Endothelial cell of umbilical vein (primary cell): ENCODE measurements at regions not wholly inside any gene's neighbourhood (a gene's known extent, or its start where the extent isn't known, plus 50 kb on each side); places are given as distances from the start of the nearest gene placed in this dataset.

ENCODE experiments used
- BruUV-seq: library from RNA; stranded (reverse); fragments of 400-500 nt; replicated peaks from 2 replicates; lab custom pipeline; 2021; lab: Mats Ljungman, UMichigan
- CTCF ChIA-PET: fragments of 300-600, 350-600 bp; sonication (Branson Sonifier 250); formaldehyde crosslinking; loops from one replicate; lab custom pipeline; 2021; ENCODE audit warnings: antibody characterized with exemption, inconsistent platforms; lab: Charles Lee
- POLR2A ChIA-PET: fragments of 300-600, 350-600 bp; sonication (Branson Sonifier 250); formaldehyde crosslinking; loops from one replicate; lab custom pipeline; 2021; ENCODE audit warnings: antibody characterized with exemption, inconsistent platforms; lab: Charles Lee
- DNase-seq: peaks from one replicate; pipeline ENCODE4 v3.0.0-alpha.2; 2011; ENCODE audit warnings: low read depth, low spot score
- FAIRE-seq: peaks from 2 replicates; lab custom pipeline; 2011; peaks lifted over from hg19 to GRCh38; lab: Jason Lieb, UNC
- H2AFZ ChIP-seq: 2 replicates; pipeline ENCODE4 v1.6.0; 2012; ENCODE audit warnings: low read depth, low read length, control low read depth, inconsistent platforms
- H3K27ac ChIP-seq: 2 replicates; pipeline ENCODE4 v1.5.1; 2011; ENCODE audit warnings: low read depth, mild to moderate bottlenecking, control low read depth, low read length, moderate library complexity; ENCODE audit not compliant: insufficient read depth
- H3K27me3 ChIP-seq, 2 experiments: 2 replicates each; pipeline versions ENCODE4 v1.6.0 to v1.6.1; 2011; ENCODE audit warnings: low read length in 2 of 2, mixed read lengths in 1 of 2; ENCODE audit not compliant: control insufficient read depth in 2 of 2, insufficient read depth in 2 of 2
- H3K36me3 ChIP-seq, 2 experiments: 2 replicates in 1 of 2; 3 replicates in 1 of 2; pipeline ENCODE4 v1.5.1; 2011; ENCODE audit warnings: low read length in 2 of 2, mild to moderate bottlenecking in 1 of 2, moderate library complexity in 1 of 2; ENCODE audit not compliant: control insufficient read depth in 2 of 2, insufficient read depth in 2 of 2; ENCODE audit errors: extremely low read depth in 1 of 2
- H3K4me1 ChIP-seq: 3 replicates; pipeline ENCODE4 v1.5.1; 2011; ENCODE audit warnings: mild to moderate bottlenecking, low read length; ENCODE audit not compliant: control insufficient read depth, insufficient read depth; ENCODE audit errors: extremely low read depth
- H3K4me2 ChIP-seq: 2 replicates; pipeline ENCODE4 v1.6.1; 2011; ENCODE audit warnings: low read length, control low read depth, mixed read lengths; ENCODE audit not compliant: insufficient read depth
- H3K4me3 ChIP-seq, 3 experiments: fragments of 200-600 bp in 1 of 3; sonication (generic), shearing (Covaris generic) in 1 of 3; replicated peaks in 1 of 3; 2 replicates each; pipeline ENCODE4 v1.5.1; 2011 to 2016; ENCODE audit warnings: control low read depth in 3 of 3, low read length in 3 of 3, mild to moderate bottlenecking in 2 of 3, inconsistent platforms in 1 of 3, low read depth in 1 of 3, moderate library complexity in 1 of 3; ENCODE audit not compliant: insufficient read depth in 1 of 3
- H3K79me2 ChIP-seq: 2 replicates; pipeline ENCODE4 v1.6.0; 2012; ENCODE audit warnings: low read length, inconsistent platforms; ENCODE audit not compliant: control insufficient read depth, insufficient read depth
- H3K9ac ChIP-seq: replicated peaks from 2 replicates; pipeline ENCODE3; 2011; ENCODE audit warnings: low read length, control low read depth; ENCODE audit not compliant: insufficient read depth; ENCODE audit errors: extremely low read depth
- H3K9me1 ChIP-seq: replicated peaks from 3 replicates; pipeline ENCODE4 v1.6.0; 2011; ENCODE audit warnings: mild to moderate bottlenecking, low read length; ENCODE audit not compliant: control insufficient read depth, insufficient read depth; ENCODE audit errors: extremely low read depth
- H3K9me3 ChIP-seq: replicated peaks from 2 replicates; pipeline ENCODE4 v1.5.1; 2012; ENCODE audit warnings: low read length, inconsistent platforms; ENCODE audit not compliant: control insufficient read depth, insufficient read depth
- H4K20me1 ChIP-seq: replicated peaks from 2 replicates; pipeline ENCODE3; 2011; ENCODE audit warnings: mild to moderate bottlenecking, low read length; ENCODE audit not compliant: control insufficient read depth, insufficient read depth; ENCODE audit errors: extremely low read depth
- CTCF ChIP-seq, 2 donors: IDR thresholded peaks; 1 replicate in 1 of 2; 2 replicates in 1 of 2; pipeline ENCODE4 v1.5.1; 2011; ENCODE audit warnings: low read length in 2 of 2, mild to moderate bottlenecking in 2 of 2, moderate library complexity in 2 of 2, control low read depth in 1 of 2, inconsistent platforms in 1 of 2, low read depth in 1 of 2; ENCODE audit not compliant: insufficient read depth in 1 of 2; ENCODE audit errors: extremely low read depth in 1 of 2
- EZH2 ChIP-seq: IDR thresholded peaks from 2 replicates; pipeline ENCODE4 v1.6.1; 2012; ENCODE audit warnings: borderline replicate concordance, low read depth, mild to moderate bottlenecking, moderate library complexity, low read length, inconsistent platforms; ENCODE audit not compliant: severe bottlenecking
- FOS ChIP-seq: IDR thresholded peaks from 2 replicates; pipeline ENCODE4 v1.6.1; 2011; ENCODE audit warnings: mild to moderate bottlenecking, low read length, moderate library complexity, borderline replicate concordance; ENCODE audit not compliant: insufficient read depth
- GATA2 ChIP-seq: IDR thresholded peaks from 2 replicates; pipeline ENCODE4 v1.7.0; 2011; ENCODE audit warnings: low read depth, mild to moderate bottlenecking, moderate library complexity, mixed read lengths, low read length; ENCODE audit not compliant: insufficient read length, insufficient read depth
- JUN ChIP-seq: IDR thresholded peaks from 2 replicates; pipeline ENCODE4 v1.6.1; 2011; ENCODE audit warnings: borderline replicate concordance, low read depth; ENCODE audit not compliant: insufficient read length, insufficient read depth
- MAX ChIP-seq: IDR thresholded peaks from 2 replicates; pipeline ENCODE4 v1.6.1; 2011; ENCODE audit not compliant: insufficient read depth, insufficient read length
- MYC ChIP-seq: IDR thresholded peaks from one replicate; pipeline ENCODE4 v1.6.1; 2011; ENCODE audit warnings: mild to moderate bottlenecking, low read depth, low read length
- POLR2A ChIP-seq: IDR thresholded peaks from 2 replicates; pipeline ENCODE4 v1.6.1; 2012; ENCODE audit warnings: low read depth, mild to moderate bottlenecking, control low read depth, low read length
- POLR2AphosphoS5 ChIP-seq: IDR thresholded peaks from 2 replicates; pipeline ENCODE4 v1.6.1; 2012; ENCODE audit warnings: low read depth, mild to moderate bottlenecking, control low read depth, low read length, moderate library complexity; ENCODE audit not compliant: insufficient read depth
- dilution Hi-C: fragments of 300-500 bp; cut with MboI; formaldehyde crosslinking; loops from one replicate; pipeline ENCODE4 v1.15.0; 2019; ENCODE audit warnings: low sequenced_read_pairs; ENCODE audit not compliant: extremely low pct_ligation_motif_present
- intact Hi-C: fragments of 100-400 bp; cut with micrococcal nuclease; formaldehyde crosslinking; loops from one replicate; pipeline ENCODE4 v1.10.0; 2022

GRCh38 chr12:17215759-17216570, 610.0 kb upstream of the LMO3 start:
- no peak overlapping the region for H3K9ac ChIP-seq
- H3K36me3 ChIP-seq, result no peaks in the 10 kb centered on the region
- TF ChIP-seq CTCF (IDR thresholded peaks at IDR 0.05; ENCODE audit: extremely low read depth in 1 of 2, insufficient read depth in 1 of 2, low read depth in 1 of 2, low read length in 2 of 2), result no peak
- no peak for TF ChIP-seq EZH2
- no peak for TF ChIP-seq POLR2A
- TF ChIP-seq MYC, result no peak
- no peak for TF ChIP-seq FOS
- no peak for TF ChIP-seq GATA2
- TF ChIP-seq MAX, result no peak
- TF ChIP-seq JUN, result no peak
- TF ChIP-seq POLR2AphosphoS5, result no peak
- intact Hi-C loops, result no loop called here
- no peak overlapping the region for H2AFZ ChIP-seq
- BruUV-seq, result no TSS peak
- ChIA-PET CTCF (no interaction called here), POLR2A (no interaction called here)
- H3K4me2 ChIP-seq, result no peak overlapping the region
- no peak overlapping the region for H3K4me3 ChIP-seq
- H3K27me3 ChIP-seq, result no peaks in the 10 kb centered on the region
- no peaks in the 10 kb centered on the region for H3K79me2 ChIP-seq
- DNase-seq (no peak), FAIRE-seq (no peak)
- H4K20me1 ChIP-seq, result no peaks in the 10 kb centered on the region
- no peaks in the 10 kb centered on the region for H3K9me1 ChIP-seq
- peaks cover 2% of the 10 kb centered on the region for H3K9me3 ChIP-seq
- dilution Hi-C loops, result no loop called here
- no peaks in the 10 kb centered on the region for H3K4me1 ChIP-seq
- H3K27ac ChIP-seq, result no peak overlapping the region
